ENCODE measurements at regions not wholly inside any gene's neighbourhood (a gene's known extent, or its start where the extent isn't known, plus 50 kb on each side); places are given as distances from the start of the nearest gene placed in this dataset.

GRCh38 chr18:56127322-56128099 lies 510.9 kb downstream of the TXNL1 start:
- Mint-ChIP-seq H3K36me3 (no peaks in the 10 kb centered on the region), H3K9me3 (peaks cover 4% of the 10 kb centered on the region), H3K4me3 (no peak overlapping the region), H3K27ac (peak overlapping the region; percentile 18), H3K27me3 (ENCODE audit: low read depth) (no peaks in the 10 kb centered on the region), H3K4me1 (peaks cover 24% of the 10 kb centered on the region)
- no peak for TF ChIP-seq CTCF (IDR thresholded peaks at IDR 0.05; ENCODE audit: unreplicated experiment)
- DNase-seq (ENCODE audit: low spot score in 2 of 2, unreplicated experiment in 2 of 2), result no peak

- Mint-ChIP-seq H3K27me3 (ENCODE audit: low read depth) (no peaks in the 10 kb centered on the region), H3K36me3 (no peaks in the 10 kb centered on the region), H3K27ac (peak overlapping the region; percentile 66), H3K4me3 (no peak overlapping the region), H3K9me3 (peaks cover 4% of the 10 kb centered on the region), H3K4me1 (peaks cover 47% of the 10 kb centered on the region)
- DNase-seq (ENCODE audit: low spot score in 2 of 2, unreplicated experiment in 2 of 2), result no peak
- no peak for TF ChIP-seq CTCF (IDR thresholded peaks at IDR 0.05; ENCODE audit: unreplicated experiment)
Measured at GRCh38 chr18:56124186-56124585, 514.2 kb downstream of the TXNL1 start.

- Mint-ChIP-seq H3K36me3 (no peaks in the 10 kb centered on the region), H3K27ac (no peak overlapping the region), H3K27me3 (ENCODE audit: low read depth) (no peaks in the 10 kb centered on the region), H3K4me3 (no peak overlapping the region), H3K9me3 (peaks cover 4% of the 10 kb centered on the region), H3K4me1 (peaks cover 59% of the 10 kb centered on the region)
- DNase-seq (ENCODE audit: low spot score in 2 of 2, unreplicated experiment in 2 of 2), result no peak
- no peak for TF ChIP-seq CTCF (IDR thresholded peaks at IDR 0.05; ENCODE audit: unreplicated experiment)
Measured at GRCh38 chr18:56121669-56122068, 516.7 kb downstream of the TXNL1 start.

- Mint-ChIP-seq H3K4me3 (no peak overlapping the region), H3K9me3 (peaks cover 4% of the 10 kb centered on the region), H3K27me3 (ENCODE audit: low read depth) (no peaks in the 10 kb centered on the region), H3K36me3 (no peaks in the 10 kb centered on the region), H3K4me1 (peaks cover 63% of the 10 kb centered on the region), H3K27ac (no peak overlapping the region)
- no peak for DNase-seq (ENCODE audit: low spot score in 2 of 2, unreplicated experiment in 2 of 2)
- no peak for TF ChIP-seq CTCF (IDR thresholded peaks at IDR 0.05; ENCODE audit: unreplicated experiment)
Measured at GRCh38 chr18:56120782-56121181, 517.6 kb downstream of the TXNL1 start.

GRCh38 chr18:56119681-56120080 lies 518.7 kb downstream of the TXNL1 start:
- Mint-ChIP-seq H3K9me3 (no peaks in the 10 kb centered on the region), H3K4me3 (no peak overlapping the region), H3K27me3 (ENCODE audit: low read depth) (no peaks in the 10 kb centered on the region), H3K4me1 (peaks cover 69% of the 10 kb centered on the region), H3K36me3 (no peaks in the 10 kb centered on the region), H3K27ac (no peak overlapping the region)
- no peak for TF ChIP-seq CTCF (IDR thresholded peaks at IDR 0.05; ENCODE audit: unreplicated experiment)
- no peak for DNase-seq (ENCODE audit: low spot score in 2 of 2, unreplicated experiment in 2 of 2)
